Stomach (tissue), 8 donors: ENCODE measurements at regions not wholly inside any gene's neighbourhood (a gene's known extent, or its start where the extent isn't known, plus 50 kb on each side); places are given as distances from the start of the nearest gene placed in this dataset.

Experiments
- DNase-seq, 2 donors: peaks; one replicate each; pipeline versions ENCODE4 v3.0.0 to v3.0.0-alpha.2; 2013 to 2019
- H3K27ac ChIP-seq, 5 donors: fragments of 200-600 bp in 4 of 5; sonication (generic) in 4 of 5; one replicate each; pipeline ENCODE4 v1.5.1; 2013 to 2019; ENCODE audit warnings: mild to moderate bottlenecking in 1 of 5, moderate library complexity in 1 of 5
- H3K27me3 ChIP-seq, 3 donors: fragments of 200-600 bp; sonication (generic); one replicate each; pipeline ENCODE4 v1.5.1; 2017 to 2019; ENCODE audit warnings: mixed run types in 1 of 3
- H3K36me3 ChIP-seq, 4 donors: fragments of 200-600 bp; sonication (generic); 1 replicate in 3 of 4; 2 replicates in 1 of 4; pipeline ENCODE4 v1.5.1; 2016 to 2019
- H3K4me1 ChIP-seq, 4 donors: fragments of 200-600 bp; sonication (generic); one replicate each; pipeline ENCODE4 v1.5.1; 2016 to 2019
- H3K4me3 ChIP-seq, 4 donors: fragments of 200-600 bp; sonication (generic) in 3 of 4; one replicate each; pipeline ENCODE4 v1.5.1; 2016 to 2019; ENCODE audit warnings: mild to moderate bottlenecking in 1 of 4
- H3K9me3 ChIP-seq, 4 donors: fragments of 200-600 bp; sonication (generic); one replicate each; pipeline ENCODE4 v1.5.1; 2016 to 2019
- EP300 ChIP-seq: sonication (generic); formaldehyde crosslinking; IDR thresholded peaks from one replicate; pipeline ENCODE4 v1.6.1; 2017; ENCODE audit warnings: antibody characterized with exemption
- POLR2A ChIP-seq, 4 donors: fragments of 450-650 bp; IDR thresholded peaks; one replicate each; pipeline ENCODE4 v1.6.1; 2016; ENCODE audit warnings: antibody characterized with exemption in 4 of 4, control low read depth in 2 of 4, mild to moderate bottlenecking in 1 of 4, moderate library complexity in 1 of 4
- POLR2AphosphoS5 ChIP-seq, 3 donors: sonication (generic); formaldehyde crosslinking; IDR thresholded peaks; one replicate each; pipeline ENCODE4 v1.6.1; 2016; ENCODE audit warnings: antibody characterized with exemption in 3 of 3
- WGBS, 5 donors: extraction: QIAGEN DNeasy Blood & Tissue Kit in 3 of 5; methylation state at CpG; one replicate each; pipeline versions ENCODE4 v1.1.5 to v1.1.7; 2013 to 2018; 5-methylcytosine and 5-hydroxymethylcytosine counted together
- intact Hi-C: fragments of 100-400 bp; cut with DNase I; formaldehyde crosslinking; loops from one replicate; pipeline ENCODE4 v1.15.1; 2023; ENCODE audit warnings: low total_unique reads
- TF ChIP-seq, protein P1 (sequence below), 7 experiments: fragments of 450-650 bp in 4 of 7; fragments of 200-600 bp in 3 of 7; sonication (generic) in 3 of 7; IDR thresholded peaks; one replicate each; pipeline ENCODE4 v1.5.1; 2016 to 2019; ENCODE audit warnings: antibody characterized with exemption in 7 of 7, control low read depth in 2 of 7, mild to moderate bottlenecking in 1 of 7
- donor health status: healthy with polysubstance abuse.
- donor health status: Bipolar disorder and iron deficiency.
- donor health status: healthy.

- no peaks in the 10 kb centered on the region for H3K9me3 ChIP-seq
- 57 to 69% (median 60%) methylated on average over 9 to 10 of the region's 10 CpGs for WGBS, 5 donors
- no peaks in the 10 kb centered on the region for H3K27me3 ChIP-seq
- peak; percentile 26 to 31 for DNase-seq
- no peaks in the 10 kb centered on the region for H3K36me3 ChIP-seq
- intact Hi-C loops: no loop called here
- H3K4me3 ChIP-seq: no peak overlapping the region
- H3K4me1 ChIP-seq: no peaks in the 10 kb centered on the region
- TF ChIP-seq, protein P1, sequence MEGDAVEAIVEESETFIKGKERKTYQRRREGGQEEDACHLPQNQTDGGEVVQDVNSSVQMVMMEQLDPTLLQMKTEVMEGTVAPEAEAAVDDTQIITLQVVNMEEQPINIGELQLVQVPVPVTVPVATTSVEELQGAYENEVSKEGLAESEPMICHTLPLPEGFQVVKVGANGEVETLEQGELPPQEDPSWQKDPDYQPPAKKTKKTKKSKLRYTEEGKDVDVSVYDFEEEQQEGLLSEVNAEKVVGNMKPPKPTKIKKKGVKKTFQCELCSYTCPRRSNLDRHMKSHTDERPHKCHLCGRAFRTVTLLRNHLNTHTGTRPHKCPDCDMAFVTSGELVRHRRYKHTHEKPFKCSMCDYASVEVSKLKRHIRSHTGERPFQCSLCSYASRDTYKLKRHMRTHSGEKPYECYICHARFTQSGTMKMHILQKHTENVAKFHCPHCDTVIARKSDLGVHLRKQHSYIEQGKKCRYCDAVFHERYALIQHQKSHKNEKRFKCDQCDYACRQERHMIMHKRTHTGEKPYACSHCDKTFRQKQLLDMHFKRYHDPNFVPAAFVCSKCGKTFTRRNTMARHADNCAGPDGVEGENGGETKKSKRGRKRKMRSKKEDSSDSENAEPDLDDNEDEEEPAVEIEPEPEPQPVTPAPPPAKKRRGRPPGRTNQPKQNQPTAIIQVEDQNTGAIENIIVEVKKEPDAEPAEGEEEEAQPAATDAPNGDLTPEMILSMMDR (IDR thresholded peaks at IDR 0.05): no peak
- TF ChIP-seq POLR2AphosphoS5 (IDR thresholded peaks at IDR 0.05): no peak
- TF ChIP-seq POLR2A (IDR thresholded peaks at IDR 0.05): no peak
- TF ChIP-seq EP300: no peak
- no peak overlapping the region for H3K27ac ChIP-seq
Observed at GRCh38 chr15:24054547-24055245, 367.6 kb upstream of the NDN start.

DNA sequence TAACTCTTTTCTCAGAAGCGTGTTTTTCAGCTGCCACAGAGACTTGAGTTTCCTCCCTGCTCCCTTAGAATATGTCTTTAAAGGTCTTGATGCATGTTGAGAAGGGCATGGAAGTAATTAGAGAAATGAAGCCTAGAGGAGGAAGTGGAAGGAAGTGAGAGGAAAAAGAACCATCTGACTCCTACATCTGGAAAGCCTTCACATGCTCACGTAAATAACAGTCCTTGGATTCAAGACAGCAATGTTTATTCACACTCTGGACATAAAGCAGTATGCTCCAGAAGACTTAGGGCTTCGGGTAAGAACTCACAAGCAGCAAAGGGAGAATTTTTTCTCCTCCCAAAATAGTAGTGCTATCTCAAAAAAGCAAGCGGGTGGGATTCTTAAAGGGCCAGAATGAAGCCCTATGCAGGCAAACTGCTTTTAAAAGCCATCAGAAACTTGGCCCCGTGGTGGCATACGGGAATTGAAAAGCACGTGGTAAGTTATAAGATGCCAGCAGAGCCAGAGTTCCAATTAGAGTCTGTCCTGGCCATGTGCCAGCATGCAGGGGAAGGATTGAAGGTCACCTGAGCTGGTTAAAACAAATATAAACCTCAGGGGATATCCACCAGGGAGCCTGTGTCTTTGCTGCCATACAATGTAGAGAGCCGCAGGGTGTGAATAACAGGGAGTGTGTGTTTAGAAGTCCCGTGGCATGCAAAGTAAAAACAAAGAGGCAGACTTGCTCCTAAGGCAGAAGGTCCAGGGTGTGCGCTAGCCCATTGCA, 380.8 kb upstream of the NDN start:
- H3K27me3 ChIP-seq: no peaks in the 10 kb centered on the region
- no peaks in the 10 kb centered on the region for H3K4me1 ChIP-seq
- intact Hi-C loops: no loop called here
- DNase-seq: peak in 1 of 2 donors; percentile 29
- H3K9me3 ChIP-seq: peaks cover 0 to 20% (median 6%) of the 10 kb centered on the region in 4 donors
- H3K4me3 ChIP-seq: no peak overlapping the region
- H3K36me3 ChIP-seq: no peaks in the 10 kb centered on the region
- no peak for TF ChIP-seq POLR2A (IDR thresholded peaks at IDR 0.05)
- no peak for TF ChIP-seq EP300
- TF ChIP-seq POLR2AphosphoS5 (IDR thresholded peaks at IDR 0.05): no peak
- TF ChIP-seq, protein P1 (IDR thresholded peaks at IDR 0.05): no peak
- H3K27ac ChIP-seq: no peak overlapping the region
- 44 to 56% (median 48%) methylated on average over 10 of the region's 10 CpGs for WGBS, 5 donors

DNA sequence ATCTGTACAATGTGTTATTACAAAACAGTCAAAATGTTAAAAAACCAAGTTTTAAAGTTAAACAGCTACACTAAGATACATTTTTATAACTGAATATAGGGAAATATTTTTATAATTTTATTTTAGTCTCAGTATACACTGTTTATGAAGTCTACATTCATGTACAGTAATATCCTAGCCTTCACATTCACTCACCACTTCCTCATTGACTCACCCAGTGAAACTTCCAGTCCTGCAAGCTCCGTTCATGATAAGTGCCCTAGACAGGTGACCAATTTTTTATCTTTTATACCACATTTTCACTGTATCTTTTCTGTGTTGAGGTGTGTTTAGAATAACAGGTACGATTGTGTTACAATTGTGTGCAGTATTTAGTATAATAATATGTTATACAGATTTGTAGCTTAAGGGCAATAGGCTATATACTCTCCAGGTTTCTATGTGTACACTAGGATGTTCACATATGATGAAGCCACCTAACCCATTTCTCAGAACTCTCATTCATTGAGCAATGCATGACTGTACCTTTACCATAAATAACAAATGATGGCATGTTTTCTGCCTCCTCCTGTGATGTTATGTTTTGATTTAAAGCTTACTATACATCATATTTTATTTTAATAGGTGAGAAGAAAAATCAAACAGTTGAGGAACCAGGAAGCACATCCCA, 388.4 kb upstream of the NDN start:
- TF ChIP-seq POLR2AphosphoS5 (IDR thresholded peaks at IDR 0.05): no peak
- no peak for TF ChIP-seq EP300
- TF ChIP-seq, protein P1 (IDR thresholded peaks at IDR 0.05): no peak
- no peak for TF ChIP-seq POLR2A (IDR thresholded peaks at IDR 0.05)
- no peak overlapping the region for H3K27ac ChIP-seq
- intact Hi-C loops: no loop called here
- WGBS, 5 donors: 35 to 45% (median 45%) methylated on average over 2 of the region's 2 CpGs
- H3K27me3 ChIP-seq: no peaks in the 10 kb centered on the region
- H3K4me3 ChIP-seq: no peak overlapping the region
- H3K9me3 ChIP-seq: peaks cover 0 to 21% (median 17%) of the 10 kb centered on the region in 4 donors
- H3K36me3 ChIP-seq: no peaks in the 10 kb centered on the region
- no peaks in the 10 kb centered on the region for H3K4me1 ChIP-seq
- DNase-seq: peak in 1 of 2 donors; percentile 17

GRCh38 chr15:24076090-24076784, 389.1 kb upstream of the NDN start:
- H3K4me1 ChIP-seq: no peaks in the 10 kb centered on the region
- 73 to 92% (median 83%) methylated on average over 1 of the region's 1 CpG for whole genome bisulfite sequencing, 5 donors
- DNase-seq: no peak
- no peaks in the 10 kb centered on the region for H3K27me3 ChIP-seq
- peaks cover 0 to 21% (median 18%) of the 10 kb centered on the region in 4 donors for H3K9me3 ChIP-seq
- no peak overlapping the region for H3K4me3 ChIP-seq
- H3K27ac ChIP-seq: no peak overlapping the region
- no peaks in the 10 kb centered on the region for H3K36me3 ChIP-seq
- intact Hi-C loops: no loop called here
- TF ChIP-seq POLR2A (IDR thresholded peaks at IDR 0.05) (no peak), EP300 (no peak), POLR2AphosphoS5 (IDR thresholded peaks at IDR 0.05) (no peak)
- TF ChIP-seq, protein P1 (IDR thresholded peaks at IDR 0.05): no peak
